Anterior cingulate cortex (tissue), 58 donors: ENCODE measurements at regions not wholly inside any gene's neighbourhood (a gene's known extent, or its start where the extent isn't known, plus 50 kb on each side); places are given as distances from the start of the nearest gene placed in this dataset.

Experiments
- DNase-seq, 58 donors: peaks; one replicate each; lab custom pipeline; 2025; lab: John Stamatoyannopoulos, UW

DNA sequence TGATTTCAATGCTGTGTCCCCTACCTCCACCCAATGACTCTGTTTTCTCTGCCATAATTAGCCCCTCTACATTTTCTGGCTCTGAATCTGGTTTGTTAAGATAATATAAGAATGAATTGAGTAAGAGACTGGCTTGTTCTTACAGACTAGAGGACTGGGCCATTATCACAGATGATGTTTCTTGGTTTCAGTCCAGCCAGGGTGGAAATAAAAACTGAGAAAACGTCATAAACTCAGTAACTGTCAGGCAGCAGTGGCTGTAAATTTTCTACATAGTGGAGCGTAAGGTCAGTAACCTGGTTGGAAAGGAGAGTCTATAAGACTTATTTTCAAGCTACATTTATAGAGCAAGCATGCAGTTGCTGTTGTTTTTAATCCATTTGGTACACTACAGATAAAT lies 485.4 kb downstream of the HTR7 start:
- no peak for DNase-seq

DNA sequence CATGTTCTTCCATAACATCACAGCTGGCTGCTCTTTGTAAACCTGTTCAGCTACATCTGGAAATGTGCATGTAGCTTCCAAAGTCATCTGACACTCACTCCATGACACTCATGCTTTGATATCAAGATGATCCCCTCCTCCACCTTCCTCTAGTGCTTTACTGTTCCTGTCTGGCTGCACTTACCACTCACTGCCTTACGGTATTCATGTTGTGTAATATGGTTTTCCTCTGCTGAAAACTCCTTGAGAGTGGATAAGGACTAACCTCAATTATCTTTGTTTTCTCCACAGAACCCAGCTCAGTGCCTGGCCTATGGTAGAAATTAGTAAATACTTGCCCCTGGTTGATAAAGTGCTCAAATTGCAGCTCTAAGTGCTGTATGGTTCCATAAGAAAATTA lies 483.9 kb downstream of the HTR7 start:
- no peak for DNase-seq

GRCh38 chr10:90378524-90379076 lies 479.2 kb downstream of the HTR7 start:
- DNase-seq, result no peak

- DNase-seq, result no peak
These were observed 476.4 kb downstream of the HTR7 start for GRCh38 chr10:90381468-90381867.

DNA sequence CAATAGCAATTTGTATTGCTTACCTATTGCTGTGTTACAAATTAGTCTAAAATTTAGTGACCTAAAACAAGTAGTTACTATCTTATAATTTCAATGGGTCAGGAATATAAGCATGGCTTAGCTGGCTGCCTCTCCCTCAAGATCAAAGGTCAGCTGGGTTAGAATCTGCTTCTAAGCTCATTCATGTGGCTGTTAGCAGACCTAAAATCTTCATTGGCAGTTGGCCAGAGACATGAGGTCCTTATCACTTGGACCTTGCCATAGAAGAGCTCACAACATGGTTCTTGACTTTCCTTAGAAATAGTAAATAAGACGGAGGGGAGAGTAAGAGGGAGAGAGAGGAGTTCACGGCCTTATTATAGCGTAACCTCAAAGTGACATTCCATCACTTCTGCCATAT lies 468.0 kb downstream of the HTR7 start:
- DNase-seq, result no peak

DNA sequence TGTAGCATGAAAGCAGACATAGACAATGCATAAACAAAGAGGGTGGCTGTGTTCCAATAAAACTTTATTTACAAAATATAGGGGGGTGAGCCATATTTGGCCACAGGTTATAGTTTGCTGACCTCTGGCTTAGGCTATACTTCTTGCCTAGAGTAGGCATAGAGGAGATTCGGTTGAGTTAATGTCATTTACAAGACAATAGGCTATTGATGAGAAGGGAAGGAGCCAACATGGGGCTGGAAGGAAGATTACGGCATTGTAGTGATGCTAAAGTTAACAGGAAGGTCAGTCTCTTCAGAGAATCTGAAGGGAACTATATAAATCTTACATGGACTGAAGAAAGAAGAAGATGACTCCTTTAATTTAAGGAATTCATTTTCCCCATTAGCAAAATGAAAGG lies 463.5 kb downstream of the HTR7 start:
- DNase-seq, result no peak

DNA sequence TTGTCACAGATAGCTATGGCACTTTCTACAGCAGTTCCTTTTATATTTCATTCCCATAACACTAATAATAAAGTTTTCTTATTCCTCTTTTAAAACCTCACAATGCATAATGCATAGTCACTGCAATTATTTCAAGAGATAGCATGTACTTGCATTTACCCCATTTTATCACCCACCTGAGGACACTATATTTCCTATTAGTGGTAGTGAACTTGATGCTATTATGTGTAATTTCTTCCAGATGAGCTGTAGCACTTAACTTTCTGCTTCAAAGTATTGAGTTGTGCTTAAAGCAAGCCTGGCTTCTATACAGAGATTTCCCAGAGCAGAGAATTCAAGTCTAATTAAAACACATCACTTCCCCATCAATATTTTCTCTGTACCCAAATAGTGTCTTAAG lies 461.1 kb downstream of the HTR7 start:
- DNase-seq, result no peak

- no peak for DNase-seq
These were observed 459.3 kb downstream of the HTR7 start for GRCh38 chr10:90398566-90398965.

DNA sequence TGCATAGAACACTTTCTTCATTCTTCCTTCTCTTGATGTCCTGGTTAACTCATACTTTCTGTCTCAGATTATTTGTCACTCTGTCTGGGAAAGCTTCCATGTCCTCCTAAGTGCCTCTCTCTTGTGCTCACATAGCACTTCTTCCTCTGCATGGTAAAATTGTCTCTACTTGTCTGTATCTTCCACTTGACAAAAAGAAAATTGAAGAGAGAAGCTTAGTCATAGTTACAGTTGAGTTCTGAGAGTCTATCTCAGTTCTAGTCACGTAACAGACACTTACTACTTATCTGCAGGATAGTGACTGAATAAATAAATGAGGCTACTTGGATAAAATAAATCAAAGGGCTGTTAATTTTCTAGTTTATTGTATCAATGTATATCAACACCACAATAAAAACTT lies 458.1 kb downstream of the HTR7 start:
- no peak for DNase-seq

GRCh38 chr10:90403211-90404000 lies 454.4 kb downstream of the HTR7 start:
- DNase-seq, result no peak

- no peak for DNase-seq
These were observed 450.7 kb downstream of the HTR7 start for GRCh38 chr10:90407131-90407530.

DNA sequence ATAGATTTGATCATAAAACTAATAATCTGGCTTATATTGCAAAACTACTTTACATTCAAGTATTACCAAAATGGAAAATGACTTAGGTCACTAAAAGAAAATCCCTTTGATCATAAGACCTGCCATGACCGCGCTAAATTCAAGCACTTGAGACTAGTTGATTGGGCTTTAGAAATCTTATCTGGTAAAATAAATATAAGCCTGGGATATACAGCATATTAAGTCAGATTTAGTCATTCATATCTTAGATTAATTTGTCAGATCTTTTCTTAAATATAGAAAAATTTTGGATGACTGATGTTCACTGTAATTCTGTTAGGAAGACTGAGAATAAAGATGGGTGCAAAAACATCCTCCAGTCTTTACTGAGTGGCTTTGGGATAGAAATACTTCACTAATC lies 450.0 kb downstream of the HTR7 start:
- no peak for DNase-seq

DNA sequence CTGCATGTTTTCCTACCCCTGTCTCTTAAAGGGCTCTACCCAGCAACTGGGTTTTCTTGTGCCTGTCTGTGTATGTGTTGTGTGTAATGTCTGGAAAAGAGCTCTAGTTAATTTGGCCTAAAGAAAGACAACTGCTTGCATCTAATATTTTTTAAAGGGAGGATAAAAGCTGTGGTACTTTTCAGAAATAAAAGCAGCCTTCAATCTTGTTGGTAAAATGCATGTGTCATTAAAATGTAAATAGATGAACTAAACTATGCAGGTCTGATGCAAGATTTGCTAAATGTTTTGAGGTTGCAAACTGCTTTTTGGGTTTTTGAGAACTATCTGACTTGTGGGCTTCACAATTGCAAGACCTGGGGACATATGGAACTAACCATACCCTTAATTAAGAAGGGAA lies 445.3 kb downstream of the HTR7 start:
- DNase-seq, result no peak

GRCh38 chr10:90413196-90413595 lies 444.6 kb downstream of the HTR7 start:
- no peak for DNase-seq

DNA sequence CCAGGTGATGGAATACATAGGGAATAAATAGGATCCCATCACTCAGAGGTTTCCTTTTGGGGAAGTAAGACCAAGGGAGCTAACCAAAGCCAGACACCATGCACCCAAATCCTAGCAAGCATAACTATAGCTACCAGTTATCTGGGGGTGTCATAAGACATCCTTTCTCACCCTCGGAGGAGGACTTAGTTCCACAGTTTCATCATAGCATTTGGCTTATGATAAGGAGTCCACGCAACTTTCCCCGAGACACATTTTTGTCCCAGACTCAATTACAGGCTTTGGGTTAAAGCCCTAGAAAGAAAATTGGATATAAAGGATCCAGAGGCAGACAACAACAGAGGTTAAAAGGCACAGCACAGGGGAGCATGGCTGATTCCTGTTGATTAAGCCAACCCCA lies 442.9 kb downstream of the HTR7 start:
- DNase-seq, result no peak

GRCh38 chr10:90417029-90417428 lies 440.8 kb downstream of the HTR7 start:
- no peak for DNase-seq

GRCh38 chr10:90417476-90418210 lies 440.2 kb downstream of the HTR7 start:
- no peak for DNase-seq

DNA sequence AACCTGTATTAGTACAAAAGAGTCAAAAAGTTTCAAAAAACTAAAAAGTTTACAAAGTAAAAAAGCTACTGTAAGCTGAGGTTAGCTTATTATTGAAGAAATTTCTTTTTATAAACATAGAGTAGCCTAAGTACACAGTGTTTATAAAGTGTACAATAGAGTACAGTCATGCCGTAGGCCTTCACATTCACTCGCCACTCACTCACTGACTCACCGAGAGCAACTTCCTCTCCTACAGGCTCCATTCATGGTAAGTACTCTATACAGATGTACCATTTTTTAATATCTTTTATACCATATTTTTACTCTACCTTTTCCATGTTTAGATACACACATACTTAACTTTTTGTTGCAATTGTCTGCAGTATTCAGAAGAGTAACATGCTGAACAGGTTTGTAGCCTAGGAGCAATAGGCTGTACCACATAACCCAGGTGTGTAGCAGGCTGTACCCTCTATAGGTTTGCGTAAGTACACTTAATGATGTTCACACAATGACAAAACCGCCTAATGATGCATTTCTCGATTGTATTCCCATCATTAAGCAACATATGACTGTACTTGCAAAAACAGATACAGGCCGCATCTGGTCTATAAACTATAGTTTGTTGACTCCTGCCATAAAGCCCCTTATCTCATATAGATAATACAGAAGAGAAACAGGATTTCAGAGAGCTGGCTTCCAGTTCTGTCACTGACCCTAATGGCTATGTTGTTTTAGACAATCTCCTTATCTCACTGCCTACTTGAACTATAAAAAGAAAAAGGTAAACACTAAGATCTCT lies 438.8 kb downstream of the HTR7 start:
- no peak for DNase-seq

- no peak for DNase-seq
These were observed 437.1 kb downstream of the HTR7 start for GRCh38 chr10:90420637-90421318.

- no peak for DNase-seq
These were observed 436.0 kb downstream of the HTR7 start for GRCh38 chr10:90421874-90422273.
